Liver (tissue), 3 donors: ENCODE measurements at regions not wholly inside any gene's neighbourhood (a gene's known extent, or its start where the extent isn't known, plus 50 kb on each side); places are given as distances from the start of the nearest gene placed in this dataset.

Experiments used
- CTCF ChIP-seq: fragments of 150-350 bp; IDR thresholded peaks from 2 replicates; pipeline ENCODE4 v1.5.1; 2017; ENCODE audit warnings: improper control_type of control experiment, low read depth, low read length; ENCODE audit not compliant: missing input control
- EGR1 ChIP-seq, 2 donors: IDR thresholded peaks; 2 replicates each; pipeline ENCODE4 v1.6.1; 2016 to 2018; ENCODE audit warnings: antibody characterized with exemption in 2 of 2, low read depth in 2 of 2
- JUND ChIP-seq, 2 donors: IDR thresholded peaks; 2 replicates each; pipeline ENCODE4 v1.6.1; 2016; ENCODE audit warnings: antibody characterized with exemption in 2 of 2
- MAX ChIP-seq: IDR thresholded peaks from 2 replicates; pipeline ENCODE4 v1.6.1; 2016; ENCODE audit warnings: antibody characterized with exemption
- NR2F2 ChIP-seq: IDR thresholded peaks from 2 replicates; pipeline ENCODE4 v1.6.1; 2016; ENCODE audit warnings: antibody characterized with exemption
- YY1 ChIP-seq: IDR thresholded peaks from 2 replicates; pipeline ENCODE4 v1.6.1; 2016; ENCODE audit warnings: antibody characterized with exemption, mild to moderate bottlenecking
- donor health status: healthy.
- donor health status: healthy.

- no peak for TF ChIP-seq YY1
- TF ChIP-seq CTCF: no peak
- no peak for TF ChIP-seq NR2F2
- no peak for TF ChIP-seq EGR1 (IDR thresholded peaks at IDR 0.05; ENCODE audit: low read depth in 2 of 2)
- TF ChIP-seq MAX: no peak
- no peak for TF ChIP-seq JUND (IDR thresholded peaks at IDR 0.05)
Measured at GRCh38 chr2:240347373-240347940, 88.0 kb upstream of the GPC1 start.
